Left lung (tissue), 4 donors: ENCODE measurements at regions not wholly inside any gene's neighbourhood (a gene's known extent, or its start where the extent isn't known, plus 50 kb on each side); places are given as distances from the start of the nearest gene placed in this dataset.

Experiments
- ATAC-seq: fragments of 200-7000 bp; cut with Tn5 transposase; one replicate; pipeline ENCODE4 v1.9.1; 2020; ENCODE audit warnings: moderate library complexity
- DNase-seq, 4 donors: peaks; one replicate each; pipeline ENCODE4 v3.0.0-alpha.2; 2013 to 2020
- H3K27ac ChIP-seq, 2 donors: fragments of 200-600 bp; sonication (generic) in 1 of 2; one replicate each; pipeline versions ENCODE4 v1.5.0 to v1.8.0; 2020 to 2021
- H3K27me3 ChIP-seq, 2 donors: fragments of 200-600 bp; sonication (generic) in 1 of 2; one replicate each; pipeline versions ENCODE4 v1.5.0 to v1.8.0; 2020 to 2021
- H3K36me3 ChIP-seq, 2 donors: fragments of 200-600 bp; sonication (generic) in 1 of 2; one replicate each; pipeline versions ENCODE4 v1.5.0 to v1.8.0; 2020 to 2021
- H3K4me1 ChIP-seq, 2 donors: fragments of 200-600 bp; one replicate each; pipeline ENCODE4 v1.8.0; 2021
- H3K4me3 ChIP-seq, 2 donors: fragments of 200-600 bp; sonication (generic) in 1 of 2; one replicate each; pipeline versions ENCODE4 v1.5.0 to v1.8.0; 2020 to 2021; ENCODE audit warnings: mild to moderate bottlenecking in 1 of 2
- H3K9me3 ChIP-seq, 2 donors: fragments of 200-600 bp; sonication (generic) in 1 of 2; one replicate each; pipeline versions ENCODE4 v1.5.0 to v1.8.0; 2020 to 2021
- CTCF ChIP-seq, 2 donors: fragments of 200-600 bp; sonication (generic) in 1 of 2; IDR thresholded peaks; one replicate each; pipeline versions ENCODE4 v1.5.0 to v1.8.0; 2021; ENCODE audit warnings: antibody characterized with exemption in 2 of 2
- intact Hi-C, 2 donors: fragments of 100-400 bp; cut with DNase I; formaldehyde crosslinking; loops; one replicate each; pipeline versions ENCODE4 v1.11.2 to v1.14.2; 2022
- donor health status: DM: no; HTN: yes; CAD: no.
- donor health status: DM: no; HTN: no; CAD: no.

- no peak for DNase-seq
- no peak overlapping the region for H3K4me3 ChIP-seq
- H3K9me3 ChIP-seq = no peaks in the 10 kb centered on the region
- H3K4me1 ChIP-seq = no peaks in the 10 kb centered on the region
- ATAC-seq = no peak
- intact Hi-C loops = no loop called here
- no peaks in the 10 kb centered on the region for H3K36me3 ChIP-seq
- H3K27me3 ChIP-seq = no peaks in the 10 kb centered on the region
- no peak for TF ChIP-seq CTCF (IDR thresholded peaks at IDR 0.05)
- H3K27ac ChIP-seq = no peak overlapping the region
Observed at GRCh38 chr13:105089858-105090643, 1445.4 kb downstream of the EFNB2 start.

- no peak for DNase-seq
Observed at GRCh38 chr13:105087945-105088344, 1447.5 kb downstream of the EFNB2 start.

GRCh38 chr13:105084931-105085330, 1450.5 kb downstream of the EFNB2 start:
- no peak overlapping the region for H3K4me3 ChIP-seq
- intact Hi-C loops = no loop called here
- H3K9me3 ChIP-seq = peaks cover 0 to 2% of the 10 kb centered on the region in 2 donors
- H3K4me1 ChIP-seq = no peaks in the 10 kb centered on the region
- ATAC-seq (no peak), DNase-seq (no peak)
- TF ChIP-seq CTCF (IDR thresholded peaks at IDR 0.05) = no peak
- no peak overlapping the region for H3K27ac ChIP-seq
- no peaks in the 10 kb centered on the region for H3K27me3 ChIP-seq
- H3K36me3 ChIP-seq = no peaks in the 10 kb centered on the region

More at GRCh38 chr13:105087945-105088344, 1447.5 kb downstream of the EFNB2 start:
- intact Hi-C loops = no loop called here
- no peaks in the 10 kb centered on the region for H3K36me3 ChIP-seq
- H3K9me3 ChIP-seq = no peaks in the 10 kb centered on the region
- no peak overlapping the region for H3K27ac ChIP-seq
- H3K4me3 ChIP-seq = no peak overlapping the region
- TF ChIP-seq CTCF (IDR thresholded peaks at IDR 0.05) = no peak
- ATAC-seq = no peak
- H3K27me3 ChIP-seq = no peaks in the 10 kb centered on the region
- H3K4me1 ChIP-seq = no peaks in the 10 kb centered on the region

- Histone ChIP-seq H3K36me3 (no peaks in the 10 kb centered on the region), H3K27ac (no peak overlapping the region), H3K27me3 (no peaks in the 10 kb centered on the region), H3K9me3 (peaks cover 0 to 2% of the 10 kb centered on the region in 2 donors), H3K4me1 (no peaks in the 10 kb centered on the region), H3K4me3 (no peak overlapping the region)
- TF ChIP-seq CTCF (IDR thresholded peaks at IDR 0.05) = no peak
- peak in 1 of 4 donors; percentile 6 for DNase-seq
- intact Hi-C loops = no loop called here
- ATAC-seq = no peak
Observed at GRCh38 chr13:105083992-105084391, 1451.5 kb downstream of the EFNB2 start.

GRCh38 chr13:105074755-105075154, 1460.7 kb downstream of the EFNB2 start:
- Histone ChIP-seq H3K9me3 (no peaks in the 10 kb centered on the region), H3K27ac (no peak overlapping the region), H3K4me1 (no peaks in the 10 kb centered on the region), H3K4me3 (no peak overlapping the region), H3K27me3 (no peaks in the 10 kb centered on the region), H3K36me3 (no peaks in the 10 kb centered on the region)
- intact Hi-C loops = no loop called here
- ATAC-seq (no peak), DNase-seq (no peak)
- no peak for TF ChIP-seq CTCF (IDR thresholded peaks at IDR 0.05)
